Mammary epithelial cell (primary cell): ENCODE measurements at regions not wholly inside any gene's neighbourhood (a gene's known extent, or its start where the extent isn't known, plus 50 kb on each side); places are given as distances from the start of the nearest gene placed in this dataset.

Source experiments
- EZH2 ChIP-seq: IDR thresholded peaks from 2 replicates; pipeline ENCODE4 v1.6.1; 2012; ENCODE audit warnings: low read length, inconsistent platforms, borderline replicate concordance
- TF ChIP-seq, protein P1 (sequence below), 2 donors: IDR thresholded peaks in 1 of 2; conservative IDR thresholded peaks in 1 of 2; 2 replicates each; pipeline ENCODE4 v1.5.1; 2011 to 2012; ENCODE audit warnings: inconsistent platforms in 2 of 2, low read length in 2 of 2, mild to moderate bottlenecking in 2 of 2, control low read depth in 1 of 2, low read depth in 1 of 2; ENCODE audit not compliant: insufficient read depth in 1 of 2; ENCODE audit errors: extremely low read depth in 1 of 2

GRCh38 chr5:20300110-20300509 is 312.1 kb upstream of the CDH18 start:
- TF ChIP-seq, protein P1, sequence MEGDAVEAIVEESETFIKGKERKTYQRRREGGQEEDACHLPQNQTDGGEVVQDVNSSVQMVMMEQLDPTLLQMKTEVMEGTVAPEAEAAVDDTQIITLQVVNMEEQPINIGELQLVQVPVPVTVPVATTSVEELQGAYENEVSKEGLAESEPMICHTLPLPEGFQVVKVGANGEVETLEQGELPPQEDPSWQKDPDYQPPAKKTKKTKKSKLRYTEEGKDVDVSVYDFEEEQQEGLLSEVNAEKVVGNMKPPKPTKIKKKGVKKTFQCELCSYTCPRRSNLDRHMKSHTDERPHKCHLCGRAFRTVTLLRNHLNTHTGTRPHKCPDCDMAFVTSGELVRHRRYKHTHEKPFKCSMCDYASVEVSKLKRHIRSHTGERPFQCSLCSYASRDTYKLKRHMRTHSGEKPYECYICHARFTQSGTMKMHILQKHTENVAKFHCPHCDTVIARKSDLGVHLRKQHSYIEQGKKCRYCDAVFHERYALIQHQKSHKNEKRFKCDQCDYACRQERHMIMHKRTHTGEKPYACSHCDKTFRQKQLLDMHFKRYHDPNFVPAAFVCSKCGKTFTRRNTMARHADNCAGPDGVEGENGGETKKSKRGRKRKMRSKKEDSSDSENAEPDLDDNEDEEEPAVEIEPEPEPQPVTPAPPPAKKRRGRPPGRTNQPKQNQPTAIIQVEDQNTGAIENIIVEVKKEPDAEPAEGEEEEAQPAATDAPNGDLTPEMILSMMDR (conservative IDR thresholded peaks at IDR 0.05 in 1 of 2, IDR thresholded peaks at IDR 0.05 in 1 of 2; ENCODE audit: extremely low read depth in 1 of 2, insufficient read depth in 1 of 2, low read depth in 1 of 2, low read length in 2 of 2): no peak
- no peak for TF ChIP-seq EZH2
